ENCODE measurements at regions not wholly inside any gene's neighbourhood (a gene's known extent, or its start where the extent isn't known, plus 50 kb on each side); places are given as distances from the start of the nearest gene placed in this dataset.

- no peak for TF ChIP-seq CTCF (IDR thresholded peaks at IDR 0.05)
- no peak for TF ChIP-seq ZFX (IDR thresholded peaks at IDR 0.05; ENCODE audit: borderline replicate concordance)
These were observed 1225.5 kb downstream of the TBC1D22A start for GRCh38 chr22:47987885-47988515.
